ENCODE measurements at regions not wholly inside any gene's neighbourhood (a gene's known extent, or its start where the extent isn't known, plus 50 kb on each side); places are given as distances from the start of the nearest gene placed in this dataset.

DNA sequence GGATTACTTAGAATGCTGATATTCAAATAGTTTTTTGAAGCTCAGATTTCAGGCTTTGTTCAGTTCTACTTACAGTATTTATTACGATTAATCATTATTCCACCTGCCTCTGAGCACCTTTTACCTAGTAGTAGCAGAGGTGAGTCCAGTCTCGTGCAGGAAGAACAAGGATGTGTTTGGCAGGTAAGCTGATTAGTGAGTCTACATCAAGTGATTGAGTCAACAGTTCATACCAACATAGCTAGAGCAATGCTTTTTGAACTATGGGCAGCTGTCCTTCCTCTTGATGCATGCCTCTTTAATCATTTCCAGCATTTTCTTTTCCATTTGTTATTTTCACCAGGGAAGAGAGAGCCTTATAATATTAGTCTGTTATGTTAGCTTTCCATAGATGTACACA is 838.9 kb downstream of the USP25 start:
- no peak for DNase-seq (ENCODE audit: low spot score)
- TF ChIP-seq, protein P1, sequence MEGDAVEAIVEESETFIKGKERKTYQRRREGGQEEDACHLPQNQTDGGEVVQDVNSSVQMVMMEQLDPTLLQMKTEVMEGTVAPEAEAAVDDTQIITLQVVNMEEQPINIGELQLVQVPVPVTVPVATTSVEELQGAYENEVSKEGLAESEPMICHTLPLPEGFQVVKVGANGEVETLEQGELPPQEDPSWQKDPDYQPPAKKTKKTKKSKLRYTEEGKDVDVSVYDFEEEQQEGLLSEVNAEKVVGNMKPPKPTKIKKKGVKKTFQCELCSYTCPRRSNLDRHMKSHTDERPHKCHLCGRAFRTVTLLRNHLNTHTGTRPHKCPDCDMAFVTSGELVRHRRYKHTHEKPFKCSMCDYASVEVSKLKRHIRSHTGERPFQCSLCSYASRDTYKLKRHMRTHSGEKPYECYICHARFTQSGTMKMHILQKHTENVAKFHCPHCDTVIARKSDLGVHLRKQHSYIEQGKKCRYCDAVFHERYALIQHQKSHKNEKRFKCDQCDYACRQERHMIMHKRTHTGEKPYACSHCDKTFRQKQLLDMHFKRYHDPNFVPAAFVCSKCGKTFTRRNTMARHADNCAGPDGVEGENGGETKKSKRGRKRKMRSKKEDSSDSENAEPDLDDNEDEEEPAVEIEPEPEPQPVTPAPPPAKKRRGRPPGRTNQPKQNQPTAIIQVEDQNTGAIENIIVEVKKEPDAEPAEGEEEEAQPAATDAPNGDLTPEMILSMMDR (IDR thresholded peaks at IDR 0.05; ENCODE audit: extremely low read depth, missing control alignments): no peak

DNA sequence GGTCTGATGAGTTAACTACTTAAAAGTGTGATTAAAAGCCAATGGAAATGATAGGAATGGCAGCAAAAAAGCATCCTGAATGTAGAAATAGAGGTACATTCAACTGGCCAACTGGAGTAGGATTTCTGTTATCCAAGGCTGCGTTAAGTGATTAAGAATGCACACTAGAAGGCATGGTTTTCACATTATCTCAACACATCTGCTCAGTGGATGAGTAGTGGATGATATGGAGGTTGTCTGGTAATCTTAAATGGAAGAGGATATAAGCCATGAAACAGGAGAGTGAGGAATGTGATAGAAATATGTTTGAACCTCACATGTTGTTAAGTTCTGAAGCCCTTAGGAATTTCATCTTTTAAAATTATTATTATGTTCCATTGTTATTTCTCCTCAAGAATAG is 839.9 kb downstream of the USP25 start:
- TF ChIP-seq, protein P1 (IDR thresholded peaks at IDR 0.05; ENCODE audit: extremely low read depth, missing control alignments): no peak
- no peak for DNase-seq (ENCODE audit: low spot score)

DNA sequence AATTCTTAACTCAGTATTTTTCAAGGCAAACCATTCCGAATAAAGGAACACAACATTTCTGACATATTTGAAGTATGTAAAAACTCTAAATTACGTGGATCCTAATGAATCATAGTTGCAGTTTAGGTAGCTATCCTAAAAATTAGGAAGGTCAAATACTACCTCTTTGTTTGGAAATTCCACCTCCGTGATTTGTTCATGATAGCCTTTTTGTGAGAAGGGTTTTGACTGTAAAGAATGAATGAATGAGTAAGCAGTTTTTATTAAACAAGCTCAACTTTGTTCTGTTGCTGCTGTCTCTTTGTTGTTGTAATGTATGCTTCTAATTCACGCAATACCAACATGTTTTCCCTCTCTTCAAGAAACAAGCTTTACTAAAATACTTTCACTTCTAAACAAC is 840.4 kb downstream of the USP25 start:
- no peak for DNase-seq (ENCODE audit: low spot score)
- TF ChIP-seq, protein P1 (IDR thresholded peaks at IDR 0.05; ENCODE audit: extremely low read depth, missing control alignments): no peak

DNA sequence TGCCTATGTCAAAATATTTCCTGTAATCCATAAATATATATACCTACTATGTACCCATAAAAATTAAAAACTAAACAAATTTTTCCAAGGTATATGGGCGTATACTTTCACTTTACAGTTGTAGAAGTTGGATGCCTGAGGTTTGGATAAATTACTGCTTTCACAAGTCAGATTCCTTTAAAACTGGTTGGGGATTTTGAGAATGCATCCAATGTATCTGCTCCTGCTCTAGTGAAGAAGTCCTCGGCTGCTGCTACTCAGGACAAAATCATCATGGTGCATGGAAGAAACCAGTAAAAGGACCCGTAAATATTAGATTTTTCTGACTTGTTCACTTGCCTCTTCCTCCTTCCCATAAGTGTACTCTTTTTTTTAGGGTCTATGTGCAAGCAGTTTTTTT is 841.1 kb downstream of the USP25 start:
- DNase-seq (ENCODE audit: low spot score): no peak
- TF ChIP-seq, protein P1 (IDR thresholded peaks at IDR 0.05; ENCODE audit: extremely low read depth, missing control alignments): no peak

DNA sequence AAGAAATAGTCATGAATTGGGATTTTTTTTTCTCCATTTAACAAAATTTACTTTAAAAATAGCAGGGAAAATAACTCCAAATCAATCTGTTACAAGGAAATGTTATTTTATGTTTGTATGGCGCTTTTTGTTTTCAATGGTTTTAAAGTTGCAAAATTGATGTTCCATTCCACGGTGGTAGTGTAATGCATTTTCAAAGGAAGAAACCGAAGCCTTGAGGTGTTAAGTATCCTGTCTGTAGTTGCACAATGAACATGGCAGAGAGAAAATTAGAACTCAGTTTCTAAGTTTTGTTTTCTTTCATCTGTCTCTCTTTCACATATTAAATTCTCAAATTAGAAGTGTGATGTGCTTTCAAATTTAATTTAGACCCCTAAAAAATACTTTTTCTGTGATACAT is 841.8 kb downstream of the USP25 start:
- TF ChIP-seq, protein P1 (IDR thresholded peaks at IDR 0.05; ENCODE audit: extremely low read depth, missing control alignments): no peak
- DNase-seq (ENCODE audit: low spot score): no peak

DNA sequence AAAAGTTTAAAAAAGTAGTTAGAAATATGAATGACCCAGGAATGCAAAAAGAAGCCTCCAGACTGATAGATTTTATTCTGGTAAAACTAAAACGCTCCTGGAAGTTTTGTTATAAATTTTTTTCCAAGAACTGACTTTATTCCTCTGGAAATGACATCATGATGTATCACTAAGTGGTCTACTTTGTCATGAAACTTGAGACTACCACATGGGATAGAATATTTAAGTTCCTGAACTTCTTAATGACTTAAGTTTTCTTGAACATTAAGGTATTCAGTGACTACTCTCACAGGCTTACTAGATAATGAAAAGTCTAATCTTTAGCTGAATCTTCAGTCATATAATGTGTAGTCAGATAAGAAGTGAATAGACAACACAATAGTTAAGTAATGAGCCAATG is 842.2 kb downstream of the USP25 start:
- no peak for DNase-seq (ENCODE audit: low spot score)
- TF ChIP-seq, protein P1 (IDR thresholded peaks at IDR 0.05; ENCODE audit: extremely low read depth, missing control alignments): no peak

DNA sequence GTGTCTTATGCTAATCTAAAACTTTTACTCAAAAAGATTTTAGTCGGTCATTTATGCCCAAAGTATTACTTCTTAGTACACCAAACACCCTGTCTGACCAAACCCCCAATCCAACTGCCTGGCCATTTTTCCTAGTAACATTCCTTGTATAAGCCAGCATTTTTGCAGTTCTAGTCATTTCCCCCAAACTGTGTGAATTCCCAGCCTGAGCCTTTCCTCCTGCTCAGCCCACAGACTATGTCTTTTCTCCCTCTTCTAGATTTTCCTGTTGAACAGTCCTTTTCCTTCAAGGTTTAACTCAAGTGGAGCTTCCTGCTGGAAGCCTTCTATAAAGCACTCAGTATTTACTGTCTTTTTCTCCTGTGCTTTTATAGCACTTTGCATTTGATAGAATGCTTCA is 843.8 kb downstream of the USP25 start:
- no peak for DNase-seq (ENCODE audit: low spot score)
- TF ChIP-seq, protein P1 (IDR thresholded peaks at IDR 0.05; ENCODE audit: extremely low read depth, missing control alignments): no peak

All from GM20000 (cell line).